NB4 (cell line): ENCODE measurements at regions not wholly inside any gene's neighbourhood (a gene's known extent, or its start where the extent isn't known, plus 50 kb on each side); places are given as distances from the start of the nearest gene placed in this dataset.

Experiments used
- MYC ChIP-seq: IDR thresholded peaks from 2 replicates; pipeline ENCODE4 v1.6.1; 2011; ENCODE audit warnings: low read depth, low read length
- POLR2A ChIP-seq: IDR thresholded peaks from 2 replicates; pipeline ENCODE4 v1.6.1; 2011; ENCODE audit warnings: mild to moderate bottlenecking; ENCODE audit not compliant: insufficient read length; ENCODE audit errors: extremely low read depth
- TF ChIP-seq, protein P1 (sequence below): IDR thresholded peaks from one replicate; pipeline ENCODE4 v1.5.1; 2012; ENCODE audit warnings: low read depth, low read length
- TF ChIP-seq, protein P2 (sequence below): IDR thresholded peaks from 2 replicates; pipeline ENCODE4 v1.6.1; 2011; ENCODE audit warnings: low read depth, low read length

GRCh38 chr9:109574061-109574882 is 76.2 kb upstream of the PTPN3 start:
- TF ChIP-seq, protein P1, sequence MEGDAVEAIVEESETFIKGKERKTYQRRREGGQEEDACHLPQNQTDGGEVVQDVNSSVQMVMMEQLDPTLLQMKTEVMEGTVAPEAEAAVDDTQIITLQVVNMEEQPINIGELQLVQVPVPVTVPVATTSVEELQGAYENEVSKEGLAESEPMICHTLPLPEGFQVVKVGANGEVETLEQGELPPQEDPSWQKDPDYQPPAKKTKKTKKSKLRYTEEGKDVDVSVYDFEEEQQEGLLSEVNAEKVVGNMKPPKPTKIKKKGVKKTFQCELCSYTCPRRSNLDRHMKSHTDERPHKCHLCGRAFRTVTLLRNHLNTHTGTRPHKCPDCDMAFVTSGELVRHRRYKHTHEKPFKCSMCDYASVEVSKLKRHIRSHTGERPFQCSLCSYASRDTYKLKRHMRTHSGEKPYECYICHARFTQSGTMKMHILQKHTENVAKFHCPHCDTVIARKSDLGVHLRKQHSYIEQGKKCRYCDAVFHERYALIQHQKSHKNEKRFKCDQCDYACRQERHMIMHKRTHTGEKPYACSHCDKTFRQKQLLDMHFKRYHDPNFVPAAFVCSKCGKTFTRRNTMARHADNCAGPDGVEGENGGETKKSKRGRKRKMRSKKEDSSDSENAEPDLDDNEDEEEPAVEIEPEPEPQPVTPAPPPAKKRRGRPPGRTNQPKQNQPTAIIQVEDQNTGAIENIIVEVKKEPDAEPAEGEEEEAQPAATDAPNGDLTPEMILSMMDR: peak; percentile 62
- TF ChIP-seq POLR2A (no peak), MYC (no peak)
- TF ChIP-seq, protein P2, sequence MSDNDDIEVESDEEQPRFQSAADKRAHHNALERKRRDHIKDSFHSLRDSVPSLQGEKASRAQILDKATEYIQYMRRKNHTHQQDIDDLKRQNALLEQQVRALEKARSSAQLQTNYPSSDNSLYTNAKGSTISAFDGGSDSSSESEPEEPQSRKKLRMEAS: no peak
